ENCODE measurements at regions not wholly inside any gene's neighbourhood (a gene's known extent, or its start where the extent isn't known, plus 50 kb on each side); places are given as distances from the start of the nearest gene placed in this dataset.

DNA sequence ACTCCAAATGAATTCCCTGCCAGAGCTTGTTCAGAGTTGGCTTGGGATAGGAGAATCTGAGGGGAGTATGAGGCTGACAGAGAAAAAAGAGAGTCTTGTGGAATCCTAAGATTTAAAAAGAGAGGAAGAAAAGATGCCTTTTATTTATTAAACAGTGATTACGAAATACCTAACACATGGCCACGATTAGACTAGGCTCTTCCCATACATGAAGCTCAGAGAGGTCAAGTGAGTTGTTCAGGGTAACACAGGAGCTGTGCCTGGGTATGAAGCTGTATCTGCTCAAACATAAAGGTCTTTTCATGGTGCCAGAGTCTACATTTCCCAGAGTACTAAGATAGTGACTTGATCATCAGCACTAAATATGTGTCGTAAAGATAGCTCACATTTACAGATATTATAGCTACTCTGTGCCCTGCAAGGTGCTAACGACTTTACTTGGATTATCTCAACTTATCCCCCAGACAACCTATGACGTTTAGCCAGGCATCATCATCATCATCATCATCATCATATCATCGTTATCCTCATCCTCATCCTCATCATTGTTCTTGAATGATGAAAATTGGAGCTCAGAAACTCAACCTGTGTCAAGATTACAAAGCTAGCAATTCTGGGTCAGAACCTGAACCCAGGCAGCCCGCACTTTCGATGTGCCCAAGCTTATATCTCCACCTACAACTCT is 500.8 kb downstream of the NPIPA7 start:
- Histone ChIP-seq H3K4me1 (replicated peaks in 1 of 2) (peaks cover 13 to 18% of the 10 kb centered on the region in 2 donors), H3K27ac (no peak overlapping the region), H3K4me3 (no peak overlapping the region)
- in situ Hi-C loops (cut with MboI; ENCODE audit: low pct_unique_long_range_greater_than_20kb in 2 of 9, low sequenced_read_pairs in 9 of 9, unreplicated experiment in 9 of 9), result no loop called here
- ATAC-seq (replicated peaks in 6 of 8), result no peak
- WGBS, 10 experiments, result 12 to 97% (median 66%) methylated on average over 2 to 6 of the region's 8 CpGs

DNA sequence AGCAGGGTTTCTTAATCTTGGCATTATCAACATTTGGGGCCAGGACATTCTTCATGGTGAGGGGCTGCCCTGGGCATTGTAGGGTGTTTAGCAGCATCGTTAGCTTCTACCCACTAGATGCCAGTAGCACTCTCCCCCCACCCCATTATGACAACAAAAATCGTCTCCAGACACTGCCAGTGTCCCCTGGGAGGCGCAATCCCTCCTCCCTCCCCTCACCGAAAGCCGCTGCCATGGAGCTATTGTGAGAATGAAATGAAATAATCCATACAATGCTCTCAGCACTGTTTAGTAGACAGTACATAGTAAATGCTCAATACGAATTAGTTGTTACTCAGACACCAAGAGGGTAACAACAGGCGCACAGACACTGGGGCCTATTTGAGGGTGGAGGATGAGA is 502.9 kb downstream of the NPIPA7 start:
- Histone ChIP-seq H3K4me1 (replicated peaks in 1 of 2) (peaks cover 13 to 18% of the 10 kb centered on the region in 2 donors), H3K27ac (no peak overlapping the region), H3K4me3 (no peak overlapping the region)
- ATAC-seq (replicated peaks in 6 of 8), result peak in 1 of 8 experiments; percentile 24
- in situ Hi-C loops (cut with MboI; ENCODE audit: low pct_unique_long_range_greater_than_20kb in 2 of 9, low sequenced_read_pairs in 9 of 9, unreplicated experiment in 9 of 9), result no loop called here
- WGBS, 10 experiments, result 0 to 78% (median 26%) methylated on average over 1 to 6 of the region's 7 CpGs; no CpG with 5 or more reads in 3 of the 10 experiments

DNA sequence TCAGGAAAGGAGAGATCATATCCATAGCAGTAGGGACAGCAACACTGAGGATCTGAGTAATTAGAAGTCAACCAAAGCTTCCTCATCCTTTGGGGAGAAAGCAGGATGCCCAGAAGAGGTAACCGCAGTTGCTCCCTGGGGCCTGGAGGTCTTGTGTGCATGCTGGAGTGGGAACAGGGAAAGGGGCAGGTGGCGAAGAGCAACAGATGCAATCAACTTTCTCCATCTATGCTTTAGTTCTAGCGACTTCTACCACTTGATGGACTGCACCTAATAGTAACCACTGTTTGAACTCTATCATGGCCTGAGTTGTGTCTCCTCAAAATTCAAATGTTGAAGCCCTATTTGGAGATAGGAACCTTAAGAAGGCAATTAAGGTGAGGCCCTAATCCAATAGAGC is 503.8 kb downstream of the NPIPA7 start:
- no peak for ATAC-seq (replicated peaks in 6 of 8)
- in situ Hi-C loops (cut with MboI; ENCODE audit: low pct_unique_long_range_greater_than_20kb in 2 of 9, low sequenced_read_pairs in 9 of 9, unreplicated experiment in 9 of 9), result no loop called here
- Histone ChIP-seq H3K4me3 (no peak overlapping the region), H3K27ac (no peak overlapping the region), H3K4me1 (replicated peaks in 1 of 2) (peaks cover 13 to 18% of the 10 kb centered on the region in 2 donors)
- 17 to 93% (median 60%) methylated on average over 1 to 3 of the region's 3 CpGs; no CpG with 5 or more reads in 7 of the 10 experiments for WGBS, 10 experiments

DNA sequence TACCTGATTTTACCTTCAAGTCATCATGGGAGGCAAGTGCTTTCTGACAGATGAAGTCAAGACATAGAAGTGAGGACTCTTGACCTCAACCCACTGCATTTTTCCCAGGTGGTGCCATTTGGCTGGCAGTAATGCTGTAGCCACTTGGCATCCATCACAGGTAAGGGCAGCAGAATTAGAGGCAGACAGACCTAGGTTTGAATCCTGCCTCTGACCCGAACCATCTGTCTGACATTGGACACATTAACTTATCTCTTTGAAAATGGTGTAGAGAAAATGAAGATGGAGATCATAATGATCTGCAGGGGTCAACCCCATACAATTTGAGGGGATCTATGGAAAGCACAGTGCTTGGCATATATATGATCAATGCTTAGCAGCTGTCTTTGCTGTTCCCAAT is 505.5 kb downstream of the NPIPA7 start:
- in situ Hi-C loops (cut with MboI; ENCODE audit: low pct_unique_long_range_greater_than_20kb in 2 of 9, low sequenced_read_pairs in 9 of 9, unreplicated experiment in 9 of 9), result no loop called here
- 80 to 100% (median 90%) methylated on average over 1 of the region's 1 CpG; no CpG with 5 or more reads in 5 of the 10 experiments for WGBS, 10 experiments
- no peak for ATAC-seq (replicated peaks in 6 of 8)
- H3K4me1 ChIP-seq (replicated peaks in 1 of 2), result peaks cover 13 to 18% of the 10 kb centered on the region in 2 donors
- no peak overlapping the region for H3K4me3 ChIP-seq
- H3K27ac ChIP-seq, result no peak overlapping the region

DNA sequence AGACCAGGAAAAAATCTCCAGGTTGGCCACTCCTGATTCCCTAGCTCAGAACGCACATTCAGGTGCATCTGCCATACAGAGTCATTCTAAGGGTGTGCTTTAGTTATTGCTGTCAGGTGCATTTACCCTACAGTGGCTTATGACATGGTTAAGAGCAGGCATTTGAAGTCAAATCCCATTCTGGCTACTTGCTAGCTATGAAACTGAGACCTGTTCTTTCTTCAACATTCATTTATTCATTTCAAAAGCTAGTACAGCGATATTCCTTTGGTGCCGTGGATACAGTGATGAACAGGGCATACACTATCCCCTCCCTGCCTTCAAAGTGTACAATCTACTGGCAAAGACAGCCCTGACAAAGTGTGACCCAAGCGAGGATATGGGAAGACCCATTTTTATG is 508.3 kb downstream of the NPIPA7 start:
- WGBS, 10 experiments, result 17 to 100% (median 92%) methylated on average over 1 to 4 of the region's 4 CpGs; no CpG with 5 or more reads in 2 of the 10 experiments
- ATAC-seq (replicated peaks in 6 of 8), result no peak
- Histone ChIP-seq H3K27ac (no peak overlapping the region), H3K4me3 (no peak overlapping the region), H3K4me1 (replicated peaks in 1 of 2) (no peaks in the 10 kb centered on the region)
- in situ Hi-C loops (cut with MboI; ENCODE audit: low pct_unique_long_range_greater_than_20kb in 2 of 9, low sequenced_read_pairs in 9 of 9, unreplicated experiment in 9 of 9), result no loop called here

DNA sequence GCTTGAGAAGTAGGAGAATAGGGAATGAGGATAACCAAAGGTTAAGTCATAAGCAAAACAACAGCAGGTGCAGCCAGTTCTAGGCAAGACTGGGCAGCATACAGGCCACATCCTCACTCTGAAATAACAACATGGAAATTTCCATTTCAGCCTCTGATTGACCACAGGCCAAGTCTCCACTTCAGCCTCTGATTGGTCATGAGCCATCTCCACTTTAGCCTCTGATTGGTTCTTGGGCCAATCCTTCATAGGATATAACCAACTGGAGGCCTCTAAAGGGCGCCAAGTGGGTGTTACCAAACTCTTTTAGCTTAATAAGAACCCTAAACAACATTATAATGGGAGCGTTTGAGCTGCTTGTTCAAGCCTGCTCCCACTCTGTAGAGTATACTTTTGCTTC is 512.0 kb downstream of the NPIPA7 start:
- in situ Hi-C loops (cut with MboI; ENCODE audit: low pct_unique_long_range_greater_than_20kb in 2 of 9, low sequenced_read_pairs in 9 of 9, unreplicated experiment in 9 of 9), result no loop called here
- no peak overlapping the region for H3K27ac ChIP-seq
- no peak overlapping the region for H3K4me3 ChIP-seq
- no peak for ATAC-seq (replicated peaks in 6 of 8)
- WGBS, 10 experiments, result 0 to 92% (median 76%) methylated on average over 1 to 2 of the region's 2 CpGs; no CpG with 5 or more reads in 3 of the 10 experiments
- no peaks in the 10 kb centered on the region for H3K4me1 ChIP-seq (replicated peaks in 1 of 2)

DNA sequence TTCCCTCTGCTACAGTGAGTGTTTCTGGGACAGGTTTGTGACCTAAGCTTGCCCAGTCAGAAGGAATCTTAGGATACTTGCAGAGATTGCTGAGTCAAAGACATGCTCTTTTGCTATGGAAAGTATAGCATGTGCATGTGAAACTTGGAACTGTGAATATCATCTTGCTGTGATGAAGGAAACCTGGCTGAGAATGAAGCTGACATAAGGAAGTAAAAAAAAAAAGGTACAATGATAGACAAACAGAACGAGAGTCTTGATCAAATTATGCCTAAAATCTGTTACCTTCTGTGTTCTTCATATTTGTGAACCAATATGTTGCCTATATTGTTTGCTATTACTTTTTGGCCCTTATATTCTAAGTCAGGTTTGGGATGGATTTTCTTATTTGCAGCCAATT is 525.7 kb downstream of the NPIPA7 start:
- Histone ChIP-seq H3K4me1 (replicated peaks in 1 of 2) (no peaks in the 10 kb centered on the region), H3K27ac (no peak overlapping the region), H3K4me3 (no peak overlapping the region)
- in situ Hi-C loops (cut with MboI; ENCODE audit: low pct_unique_long_range_greater_than_20kb in 2 of 9, low sequenced_read_pairs in 9 of 9, unreplicated experiment in 9 of 9), result loop anchor here in 1 of 9 experiments (10.0 kb wide), 1 partner anchor 60 kb away; no protein-coding TSS in a partner anchor
- WGBS, 10 experiments, result 0 to 83% (median 50%) methylated on average over 1 of the region's 1 CpG; no CpG with 5 or more reads in 1 of the 10 experiments
- ATAC-seq (replicated peaks in 6 of 8), result no peak

DNA sequence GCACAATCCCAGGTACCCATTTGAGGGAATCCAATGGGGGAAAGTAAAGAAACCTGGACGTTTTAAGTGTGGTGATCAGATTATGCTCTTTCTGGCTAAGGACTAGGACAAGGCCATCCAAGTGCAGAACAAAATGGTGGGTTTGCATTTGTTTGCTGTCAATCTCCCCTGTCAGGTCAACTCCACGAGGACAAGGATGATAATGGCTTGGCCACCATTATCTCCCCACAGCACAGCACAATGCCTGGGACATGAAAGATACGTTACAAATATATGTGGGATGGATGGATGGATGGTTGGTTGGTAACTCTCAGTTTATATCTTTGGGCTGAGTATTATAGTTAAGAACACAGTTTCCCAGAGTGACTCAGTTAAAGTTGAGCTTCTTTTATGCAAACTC is 526.9 kb downstream of the NPIPA7 start:
- no peak overlapping the region for H3K4me3 ChIP-seq
- no peak overlapping the region for H3K27ac ChIP-seq
- in situ Hi-C loops (cut with MboI; ENCODE audit: low pct_unique_long_range_greater_than_20kb in 2 of 9, low sequenced_read_pairs in 9 of 9, unreplicated experiment in 9 of 9), result loop anchor here in 1 of 9 experiments (10.0 kb wide), 1 partner anchor 59 kb away; no protein-coding TSS in a partner anchor
- 0 to 67% (median 13%) methylated on average over 1 to 3 of the region's 3 CpGs; no CpG with 5 or more reads in 4 of the 10 experiments for WGBS, 10 experiments
- no peaks in the 10 kb centered on the region for H3K4me1 ChIP-seq (replicated peaks in 1 of 2)
- no peak for ATAC-seq (replicated peaks in 6 of 8)

DNA sequence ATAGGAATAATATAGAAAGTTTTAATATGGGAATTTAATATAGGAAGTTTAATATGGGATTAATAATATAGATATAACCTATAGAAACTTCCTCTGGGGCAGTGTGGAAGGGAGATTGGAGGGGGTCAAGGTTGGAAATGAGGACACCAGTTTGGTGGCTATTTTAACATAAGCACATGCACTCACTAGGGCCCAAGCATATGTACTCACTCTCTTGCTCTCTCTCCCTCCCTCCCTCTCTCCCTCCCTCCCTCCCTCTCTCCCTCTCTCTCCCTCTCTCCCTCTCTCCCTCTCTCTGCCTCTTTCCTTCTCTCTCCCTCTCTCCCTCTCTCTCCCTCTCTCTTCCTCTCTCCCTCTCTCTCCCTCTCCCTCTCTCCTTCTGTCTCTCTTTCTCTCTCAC is 528.1 kb downstream of the NPIPA7 start:
- Histone ChIP-seq H3K27ac (no peak overlapping the region), H3K4me3 (no peak overlapping the region), H3K4me1 (replicated peaks in 1 of 2) (no peaks in the 10 kb centered on the region)
- ATAC-seq (replicated peaks in 6 of 8), result no peak
- in situ Hi-C loops (cut with MboI; ENCODE audit: low pct_unique_long_range_greater_than_20kb in 2 of 9, low sequenced_read_pairs in 9 of 9, unreplicated experiment in 9 of 9), result loop anchor here in 1 of 9 experiments (10.0 kb wide), 1 partner anchor 58 kb away; no protein-coding TSS in a partner anchor

DNA sequence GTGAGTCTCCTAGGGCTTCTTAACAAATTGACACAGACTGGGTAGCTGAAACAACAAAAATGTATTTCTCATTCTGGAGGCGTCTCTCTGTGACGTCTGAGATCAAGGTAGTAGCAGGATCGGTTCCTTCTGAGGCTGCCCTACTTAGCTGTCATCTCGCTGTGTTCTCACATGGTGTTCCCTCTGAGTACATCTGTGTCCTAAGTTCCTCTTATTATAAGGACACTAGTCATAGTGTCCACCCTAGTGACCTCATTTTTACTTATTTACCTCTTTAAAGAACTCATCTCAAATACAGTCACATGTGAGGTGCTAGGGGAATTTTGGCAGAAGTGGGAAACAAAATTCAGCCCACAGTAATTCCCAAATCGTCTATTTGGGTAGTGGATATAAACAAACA is 529.1 kb downstream of the NPIPA7 start:
- 14 to 89% (median 50%) methylated on average over 1 to 5 of the region's 5 CpGs; no CpG with 5 or more reads in 3 of the 10 experiments for WGBS, 10 experiments
- no peak overlapping the region for H3K4me3 ChIP-seq
- ATAC-seq (replicated peaks in 6 of 8), result no peak
- H3K27ac ChIP-seq, result no peak overlapping the region
- H3K4me1 ChIP-seq (replicated peaks in 1 of 2), result no peaks in the 10 kb centered on the region
- in situ Hi-C loops (cut with MboI; ENCODE audit: low pct_unique_long_range_greater_than_20kb in 2 of 9, low sequenced_read_pairs in 9 of 9, unreplicated experiment in 9 of 9), result loop anchor here in 1 of 9 experiments (10.0 kb wide), 1 partner anchor 57 kb away; no protein-coding TSS in a partner anchor

DNA sequence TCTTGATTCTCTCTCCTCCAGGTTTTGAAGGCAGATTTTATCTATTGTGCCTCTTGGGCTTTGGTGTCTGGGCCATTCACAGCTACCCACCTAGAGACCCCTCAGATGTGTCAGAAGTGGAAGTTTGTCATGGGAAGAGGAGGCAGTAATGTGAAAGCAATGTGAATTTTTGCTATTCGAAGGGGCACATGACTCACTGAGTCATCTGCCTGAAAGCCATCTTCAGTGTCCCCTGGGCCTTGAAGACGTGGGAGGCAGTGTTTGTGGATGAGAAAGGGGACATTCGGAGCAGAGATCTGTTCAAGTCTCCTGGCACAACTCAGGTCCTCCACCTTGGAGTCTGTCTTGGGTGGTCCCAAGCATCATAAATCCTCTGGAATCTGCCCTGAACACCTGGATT is 530.2 kb downstream of the NPIPA7 start:
- peak in 2 of 8 experiments; percentile 23 to 42 for ATAC-seq (replicated peaks in 6 of 8)
- in situ Hi-C loops (cut with MboI; ENCODE audit: low pct_unique_long_range_greater_than_20kb in 2 of 9, low sequenced_read_pairs in 9 of 9, unreplicated experiment in 9 of 9), result loop anchor here in 1 of 9 experiments (10.0 kb wide), 1 partner anchor 56 kb away; no protein-coding TSS in a partner anchor
- 0 to 80% (median 44%) methylated on average over 1 to 2 of the region's 3 CpGs; no CpG with 5 or more reads in 6 of the 10 experiments for WGBS, 10 experiments
- no peaks in the 10 kb centered on the region for H3K4me1 ChIP-seq (replicated peaks in 1 of 2)
- no peak overlapping the region for H3K27ac ChIP-seq
- H3K4me3 ChIP-seq, result no peak overlapping the region

DNA sequence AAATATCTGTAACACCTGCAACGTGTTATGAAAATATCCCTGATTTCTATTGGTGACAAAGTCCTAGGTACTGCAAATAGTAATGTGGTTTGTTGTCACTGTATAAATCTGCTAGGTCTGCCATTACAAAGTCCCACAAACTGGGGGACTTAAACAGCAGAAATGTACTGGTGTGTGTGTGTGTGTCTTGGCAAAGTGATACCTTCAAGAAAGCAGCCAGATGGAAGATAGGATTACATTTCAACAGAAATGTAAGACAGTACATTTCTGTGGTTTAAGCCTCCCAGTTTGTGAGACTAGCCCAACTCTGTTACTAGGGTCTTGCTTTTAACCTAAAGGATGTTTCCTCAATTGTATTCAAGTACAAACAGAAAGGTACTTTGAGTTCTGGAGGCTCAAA is 531.7 kb downstream of the NPIPA7 start:
- 0 to 100% (median 29%) methylated on average over 1 of the region's 1 CpG; no CpG with 5 or more reads in 3 of the 10 experiments for WGBS, 10 experiments
- ATAC-seq (replicated peaks in 6 of 8), result no peak
- in situ Hi-C loops (cut with MboI; ENCODE audit: low pct_unique_long_range_greater_than_20kb in 2 of 9, low sequenced_read_pairs in 9 of 9, unreplicated experiment in 9 of 9), result no loop called here
- no peak overlapping the region for H3K4me3 ChIP-seq
- H3K27ac ChIP-seq, result no peak overlapping the region
- H3K4me1 ChIP-seq (replicated peaks in 1 of 2), result no peaks in the 10 kb centered on the region

DNA sequence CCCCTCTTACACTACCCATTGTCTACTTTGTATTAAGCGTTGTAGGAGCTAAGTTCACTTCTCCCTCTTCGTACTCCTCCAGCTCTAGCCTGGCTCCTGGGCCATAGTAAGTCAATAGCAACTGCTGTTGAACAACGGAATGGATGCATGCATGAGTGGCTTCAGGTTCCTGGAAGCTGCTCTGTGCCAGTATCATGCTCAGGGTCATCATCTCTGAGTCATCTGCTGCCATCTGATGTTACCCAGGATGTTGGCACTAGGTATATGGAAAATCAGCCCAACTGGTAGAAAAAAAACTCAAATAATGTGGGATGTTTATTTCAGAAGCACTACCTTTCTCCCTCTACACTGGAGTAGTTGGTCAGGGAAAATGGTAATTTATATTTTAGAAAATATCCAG is 536.8 kb downstream of the NPIPA7 start:
- peak in 1 of 8 experiments; percentile 14 for ATAC-seq (replicated peaks in 6 of 8)
- Histone ChIP-seq H3K4me3 (no peak overlapping the region), H3K4me1 (replicated peaks in 1 of 2) (peaks cover 5 to 10% of the 10 kb centered on the region in 2 donors), H3K27ac (no peak overlapping the region)
- in situ Hi-C loops (cut with MboI; ENCODE audit: low pct_unique_long_range_greater_than_20kb in 2 of 9, low sequenced_read_pairs in 9 of 9, unreplicated experiment in 9 of 9), result no loop called here
- WGBS, 10 experiments, result 67 to 100% (median 80%) methylated on average over 1 to 2 of the region's 3 CpGs; no CpG with 5 or more reads in 7 of the 10 experiments

Data from motor neuron (in vitro differentiated cells).